Endodermal cell (in vitro differentiated cells): ENCODE measurements at regions not wholly inside any gene's neighbourhood (a gene's known extent, or its start where the extent isn't known, plus 50 kb on each side); places are given as distances from the start of the nearest gene placed in this dataset.

Source experiments
- DNase-seq: peaks from one replicate; pipeline ENCODE4 v3.0.0-alpha.2; 2017
- H3K27ac ChIP-seq: 2 replicates; pipeline ENCODE4 v1.5.1; 2013; ENCODE audit warnings: mild to moderate bottlenecking, low read depth, low read length, moderate library complexity
- H3K27me3 ChIP-seq: 2 replicates; pipeline ENCODE4 v1.6.1; 2013; ENCODE audit warnings: mild to moderate bottlenecking, low read length, moderate library complexity; ENCODE audit not compliant: insufficient read depth, control insufficient read depth, poor library complexity, severe bottlenecking
- H3K36me3 ChIP-seq: 2 replicates; pipeline ENCODE4 v1.7.0; 2013; ENCODE audit warnings: mild to moderate bottlenecking, low read length, moderate library complexity; ENCODE audit not compliant: control insufficient read depth, insufficient read depth
- H3K4me1 ChIP-seq: one replicate; pipeline ENCODE4 v1.7.0; 2013; ENCODE audit warnings: low read length; ENCODE audit not compliant: control insufficient read depth, insufficient read depth
- H3K4me3 ChIP-seq: 2 replicates; pipeline ENCODE4 v1.5.1; 2013; ENCODE audit warnings: mild to moderate bottlenecking, low read length, moderate library complexity
- H3K9ac ChIP-seq: 2 replicates; pipeline ENCODE4 v1.6.1; 2013; ENCODE audit warnings: mild to moderate bottlenecking, low read length, moderate library complexity; ENCODE audit not compliant: poor library complexity, severe bottlenecking; ENCODE audit errors: extremely low read depth
- H3K9me3 ChIP-seq: 2 replicates; pipeline ENCODE4 v1.6.1; 2013; ENCODE audit warnings: mild to moderate bottlenecking, low read length, moderate library complexity; ENCODE audit not compliant: control insufficient read depth
- H3K27ac Mint-ChIP-seq: 2 replicates; pipeline ENCODE4 v1.8.0; 2020; ENCODE audit warnings: mixed read lengths
- H3K27me3 Mint-ChIP-seq: 2 replicates; pipeline ENCODE4 v1.8.0; 2021; ENCODE audit warnings: mild to moderate bottlenecking, mixed read lengths; ENCODE audit not compliant: insufficient read depth
- H3K36me3 Mint-ChIP-seq: 2 replicates; pipeline ENCODE4 v1.8.0; 2020; ENCODE audit warnings: low read depth, mixed read lengths
- H3K4me1 Mint-ChIP-seq: 2 replicates; pipeline ENCODE4 v1.8.0; 2020; ENCODE audit warnings: mixed read lengths
- H3K4me3 Mint-ChIP-seq: 2 replicates; pipeline ENCODE4 v1.8.0; 2020; ENCODE audit warnings: mild to moderate bottlenecking, moderate library complexity, mixed read lengths
- H3K9me3 Mint-ChIP-seq: 2 replicates; pipeline ENCODE4 v1.8.0; 2020; ENCODE audit warnings: mild to moderate bottlenecking, mixed read lengths
- CTCF ChIP-seq: fragments of 200-600 bp; sonication (generic); conservative IDR thresholded peaks from 2 replicates; pipeline ENCODE4 v1.5.0; 2021; ENCODE audit warnings: antibody characterized with exemption, mild to moderate bottlenecking
- WGBS, 2 experiments: methylation state at CpG; one replicate each; pipeline versions ENCODE4 v1.1.5 to v1.1.7; 2013; ENCODE audit warnings: missing lambda C conversion rate in 2 of 2, mixed read lengths in 1 of 2; ENCODE audit not compliant: insufficient coverage in 1 of 2, insufficient read length in 1 of 2; 5-methylcytosine and 5-hydroxymethylcytosine counted together

- no peak for TF ChIP-seq CTCF
- Mint-ChIP-seq H3K27me3 (no peaks in the 10 kb centered on the region), H3K4me3 (no peak overlapping the region), H3K4me1 (no peaks in the 10 kb centered on the region), H3K27ac (no peak overlapping the region), H3K9me3 (peaks cover 7% of the 10 kb centered on the region), H3K36me3 (no peaks in the 10 kb centered on the region)
- 92 to 100% methylated on average over 1 to 3 of the region's 3 CpGs for WGBS, 2 experiments
- DNase-seq = no peak
- peaks cover 3% of the 10 kb centered on the region for H3K9me3 ChIP-seq
- no peak overlapping the region for H3K9ac ChIP-seq
- no peaks in the 10 kb centered on the region for H3K27me3 ChIP-seq
- no peaks in the 10 kb centered on the region for H3K4me1 ChIP-seq
- no peak overlapping the region for H3K4me3 ChIP-seq
- H3K27ac ChIP-seq = no peak overlapping the region
- H3K36me3 ChIP-seq = no peaks in the 10 kb centered on the region
These were observed 206.5 kb upstream of the PDE5A start for GRCh38 chr4:119834906-119835612.

GRCh38 chr4:119833611-119834010, 205.0 kb upstream of the PDE5A start:
- Histone ChIP-seq H3K36me3 (no peaks in the 10 kb centered on the region), H3K27ac (no peak overlapping the region), H3K9me3 (peaks cover under 1% of the 10 kb centered on the region), H3K4me1 (no peaks in the 10 kb centered on the region), H3K27me3 (no peaks in the 10 kb centered on the region), H3K4me3 (no peak overlapping the region), H3K9ac (no peak overlapping the region)
- Mint-ChIP-seq H3K4me3 (no peak overlapping the region), H3K27me3 (no peaks in the 10 kb centered on the region), H3K27ac (no peak overlapping the region), H3K4me1 (no peaks in the 10 kb centered on the region), H3K36me3 (no peaks in the 10 kb centered on the region), H3K9me3 (peaks cover 6% of the 10 kb centered on the region)
- no peak for DNase-seq
- no peak for TF ChIP-seq CTCF
- 94 to 100% methylated on average over 2 to 4 of the region's 4 CpGs for WGBS, 2 experiments

GRCh38 chr4:119832776-119833175, 204.2 kb upstream of the PDE5A start:
- Mint-ChIP-seq H3K36me3 (no peaks in the 10 kb centered on the region), H3K9me3 (peaks cover 3% of the 10 kb centered on the region), H3K4me3 (no peak overlapping the region), H3K4me1 (no peaks in the 10 kb centered on the region), H3K27ac (no peak overlapping the region), H3K27me3 (no peaks in the 10 kb centered on the region)
- Histone ChIP-seq H3K9me3 (no peaks in the 10 kb centered on the region), H3K36me3 (no peaks in the 10 kb centered on the region), H3K27ac (no peak overlapping the region), H3K4me3 (no peak overlapping the region), H3K9ac (no peak overlapping the region), H3K4me1 (no peaks in the 10 kb centered on the region), H3K27me3 (no peaks in the 10 kb centered on the region)
- WGBS, 2 experiments = 100% methylated on average over 1 of the region's 2 CpGs; no CpG with 5 or more reads in 1 of the 2 experiments
- no peak for DNase-seq
- no peak for TF ChIP-seq CTCF
